H1 (cell line): ENCODE measurements at regions not wholly inside any gene's neighbourhood (a gene's known extent, or its start where the extent isn't known, plus 50 kb on each side); places are given as distances from the start of the nearest gene placed in this dataset.
"Not testable (repeated sequence)": the region's sequence is repeated elsewhere in the genome, so short reads cannot be mapped to it uniquely, and the experiment has no call there.

Source experiments
- CTCF ChIA-PET: fragments of 300-600 bp; sonication (Branson Sonifier 250); formaldehyde crosslinking; loops from one replicate; lab custom pipeline; 2021; ENCODE audit not compliant: partially characterized antibody; lab: Charles Lee
- POLR2A ChIA-PET: fragments of 300-600 bp; sonication (Branson Sonifier 250); formaldehyde crosslinking; loops from one replicate; lab custom pipeline; 2021; ENCODE audit warnings: inconsistent platforms; ENCODE audit not compliant: partially characterized antibody; lab: Charles Lee
- DNase-seq, 2 experiments: peaks; one replicate each; pipeline versions ENCODE4 v3.0.0 to v3.0.0-alpha.2; 2010 to 2022; ENCODE audit warnings: low spot score in 2 of 2, low read depth in 1 of 2, mixed read lengths in 1 of 2
- FAIRE-seq: peaks from 2 replicates; lab custom pipeline; 2011; peaks lifted over from hg19 to GRCh38; lab: Jason Lieb, UNC
- H2AFZ ChIP-seq: 2 replicates; pipeline ENCODE4 v1.8.1; 2012; ENCODE audit warnings: low read length, inconsistent platforms
- H2AK5ac ChIP-seq: 2 replicates; pipeline ENCODE4 v1.6.1; 2013; ENCODE audit warnings: low read depth, low read length
- H2BK120ac ChIP-seq: replicated peaks from 2 replicates; pipeline ENCODE3; 2013; ENCODE audit warnings: low read depth, low read length, inconsistent platforms
- H2BK12ac ChIP-seq: 2 replicates; pipeline ENCODE4 v1.6.1; 2013; ENCODE audit warnings: low read depth, low read length
- H2BK15ac ChIP-seq: 2 replicates; pipeline ENCODE4 v1.6.1; 2013; ENCODE audit warnings: low read length
- H2BK20ac ChIP-seq: 2 replicates; pipeline ENCODE4 v1.6.1; 2013; ENCODE audit warnings: low read length
- H2BK5ac ChIP-seq: 2 replicates; pipeline ENCODE4 v1.6.1; 2013; ENCODE audit warnings: low read depth, low read length
- H3K14ac ChIP-seq: 2 replicates; pipeline ENCODE4 v1.6.1; 2013; ENCODE audit warnings: inconsistent platforms; ENCODE audit not compliant: insufficient read length
- H3K18ac ChIP-seq: 2 replicates; pipeline ENCODE4 v1.6.1; 2013; ENCODE audit warnings: low read length; ENCODE audit errors: extremely low read depth
- H3K23ac ChIP-seq: 2 replicates; pipeline ENCODE4 v1.6.1; 2013; ENCODE audit warnings: inconsistent platforms; ENCODE audit not compliant: insufficient read length
- H3K23me2 ChIP-seq: 2 replicates; pipeline ENCODE4 v1.6.1; 2013; ENCODE audit warnings: low read depth, low read length
- H3K27ac ChIP-seq: 2 replicates; pipeline ENCODE4 v1.6.1; 2011; ENCODE audit warnings: low read depth, low read length, inconsistent platforms
- H3K27me3 ChIP-seq, 4 experiments: replicated peaks in 1 of 4; 1 replicate in 1 of 4; 2 replicates in 3 of 4; pipeline versions ENCODE4 v1.6.1 to v1.8.1; 2011 to 2013; ENCODE audit warnings: low read length in 3 of 4, mild to moderate bottlenecking in 3 of 4, inconsistent platforms in 2 of 4, mixed read lengths in 2 of 4, moderate library complexity in 1 of 4; ENCODE audit not compliant: control insufficient read depth in 3 of 4, insufficient read depth in 3 of 4; ENCODE audit errors: extremely low read depth in 1 of 4
- H3K36me3 ChIP-seq, 4 experiments: 2 replicates each; pipeline versions ENCODE4 v1.6.1 to v1.8.1; 2011 to 2013; ENCODE audit warnings: mild to moderate bottlenecking in 4 of 4, low read length in 3 of 4, moderate library complexity in 2 of 4, control low read depth in 1 of 4, inconsistent platforms in 1 of 4; ENCODE audit not compliant: insufficient read depth in 4 of 4, control insufficient read depth in 2 of 4
- H3K4ac ChIP-seq: replicated peaks from 2 replicates; pipeline ENCODE3; 2013; ENCODE audit warnings: low read length, low read depth, mixed read lengths, inconsistent platforms; ENCODE audit not compliant: insufficient read length
- H3K4me1 ChIP-seq, 4 experiments: replicated peaks in 1 of 4; 1 replicate in 1 of 4; 2 replicates in 3 of 4; pipeline versions ENCODE4 v1.6.1 to v1.8.1; 2011 to 2013; ENCODE audit warnings: low read length in 3 of 4, inconsistent platforms in 2 of 4, mixed read lengths in 1 of 4; ENCODE audit not compliant: insufficient read depth in 4 of 4, control insufficient read depth in 3 of 4
- H3K4me2 ChIP-seq, 2 experiments: 2 replicates each; pipeline versions ENCODE4 v1.6.1 to v1.8.1; 2011 to 2013; ENCODE audit warnings: low read depth in 2 of 2, low read length in 2 of 2, control low read depth in 1 of 2, inconsistent platforms in 1 of 2, mild to moderate bottlenecking in 1 of 2; ENCODE audit not compliant: insufficient read depth in 1 of 2
- H3K4me3 ChIP-seq, 4 experiments: fragments of 200-600, 300-600 bp in 1 of 4; sonication (generic), shearing (Covaris generic), sonication (Bioruptor Twin) in 1 of 4; 2 replicates each; pipeline versions ENCODE4 v1.5.1 to v1.8.1; 2011 to 2016; ENCODE audit warnings: low read length in 4 of 4, low read depth in 3 of 4, control low read depth in 2 of 4, inconsistent platforms in 2 of 4, mild to moderate bottlenecking in 2 of 4, mixed read lengths in 1 of 4, moderate library complexity in 1 of 4; ENCODE audit not compliant: insufficient read depth in 2 of 4; ENCODE audit errors: extremely low read depth in 1 of 4
- H3K56ac ChIP-seq: replicated peaks from 2 replicates; pipeline ENCODE3; 2013; ENCODE audit warnings: low read depth, mild to moderate bottlenecking, mixed read lengths, low read length, inconsistent platforms; ENCODE audit not compliant: insufficient read length
- H3K79me1 ChIP-seq: 2 replicates; pipeline ENCODE4 v1.6.1; 2013; ENCODE audit warnings: low read depth, low read length, control low read depth
- H3K79me2 ChIP-seq, 2 experiments: 2 replicates each; pipeline versions ENCODE4 v1.6.1 to v1.8.1; 2012 to 2013; ENCODE audit warnings: low read length in 2 of 2, mild to moderate bottlenecking in 2 of 2, inconsistent platforms in 1 of 2; ENCODE audit not compliant: insufficient read depth in 2 of 2, control insufficient read depth in 1 of 2
- H3K9ac ChIP-seq, 4 experiments: replicated peaks in 1 of 4; 1 replicate in 1 of 4; 2 replicates in 3 of 4; pipeline versions ENCODE4 v1.6.1 to v1.8.1; 2011 to 2013; ENCODE audit warnings: low read depth in 3 of 4, low read length in 3 of 4, control low read depth in 2 of 4, mild to moderate bottlenecking in 2 of 4, moderate library complexity in 2 of 4, inconsistent platforms in 1 of 4; ENCODE audit errors: extremely low read depth in 1 of 4
- H3K9me3 ChIP-seq, 2 experiments: 2 replicates each; pipeline versions ENCODE4 v1.6.1 to v1.8.1; 2012 to 2013; ENCODE audit warnings: mild to moderate bottlenecking in 2 of 2, moderate library complexity in 2 of 2, control low read depth in 1 of 2, inconsistent platforms in 1 of 2, low read depth in 1 of 2, low read length in 1 of 2, mixed read lengths in 1 of 2; ENCODE audit not compliant: insufficient read depth in 2 of 2
- H4K20me1 ChIP-seq, 2 experiments: replicated peaks in 1 of 2; 2 replicates each; pipeline versions ENCODE3 to v1.8.1; 2011 to 2013; ENCODE audit warnings: inconsistent platforms in 2 of 2, low read length in 2 of 2, mild to moderate bottlenecking in 1 of 2; ENCODE audit not compliant: insufficient read depth in 2 of 2, control insufficient read depth in 1 of 2
- H4K5ac ChIP-seq: 2 replicates; pipeline ENCODE4 v1.6.1; 2013; ENCODE audit warnings: low read length, low read depth, mixed read lengths, inconsistent platforms; ENCODE audit not compliant: insufficient read length
- H4K8ac ChIP-seq: 2 replicates; pipeline ENCODE4 v1.8.0; 2013; ENCODE audit warnings: mild to moderate bottlenecking, moderate library complexity, low read length, inconsistent platforms; ENCODE audit not compliant: insufficient read depth; ENCODE audit errors: extremely low read depth
- H4K91ac ChIP-seq: replicated peaks from 2 replicates; pipeline ENCODE3; 2013; ENCODE audit warnings: low read length, mixed read lengths, inconsistent platforms; ENCODE audit not compliant: insufficient read length
- WGBS, 2 experiments: shearing (Covaris generic) in 1 of 2; methylation state at CpG; one replicate each; pipeline versions ENCODE4 v1.1.6 to v1.1.7; 2013 to 2015; ENCODE audit warnings: low lambda C conversion rate in 2 of 2, mixed read lengths in 2 of 2, inconsistent platforms in 1 of 2, low coverage in 1 of 2, missing lambda C conversion rate in 1 of 2; ENCODE audit not compliant: insufficient replicate concordance in 2 of 2, insufficient coverage in 1 of 2, insufficient read length in 1 of 2; ENCODE audit errors: extremely low coverage in 1 of 2, missing lambda C conversion rate in 1 of 2; 5-methylcytosine and 5-hydroxymethylcytosine counted together

DNA sequence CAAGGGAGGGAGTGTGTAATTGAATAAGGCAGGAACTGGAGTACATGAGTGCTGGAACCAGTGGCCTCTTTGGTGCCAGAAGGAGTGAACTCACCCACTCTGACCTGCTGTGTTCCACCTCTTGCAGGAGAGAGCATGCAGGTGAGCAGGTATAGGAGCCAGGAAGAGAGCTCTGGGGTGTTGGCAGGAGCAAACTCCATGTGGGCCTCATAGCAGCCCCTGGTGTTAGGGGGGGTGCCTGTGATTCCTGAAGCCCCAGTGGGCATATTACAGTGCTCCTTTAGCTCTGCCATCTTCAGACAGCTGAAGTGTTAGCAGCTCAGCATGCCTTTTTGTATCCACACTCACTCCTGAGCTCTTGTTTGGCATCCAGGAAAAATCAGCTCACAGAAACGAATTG is 549.4 kb upstream of the TPTE start:
- H3K9me3 ChIP-seq = peaks cover 11 to 18% of the 10 kb centered on the region in 2 experiments; a peak in 3 of 4 replicates
- WGBS, 2 experiments = 30% methylated on average over 1 of the region's 1 CpG; no CpG with 5 or more reads in 1 of the 2 experiments

DNA sequence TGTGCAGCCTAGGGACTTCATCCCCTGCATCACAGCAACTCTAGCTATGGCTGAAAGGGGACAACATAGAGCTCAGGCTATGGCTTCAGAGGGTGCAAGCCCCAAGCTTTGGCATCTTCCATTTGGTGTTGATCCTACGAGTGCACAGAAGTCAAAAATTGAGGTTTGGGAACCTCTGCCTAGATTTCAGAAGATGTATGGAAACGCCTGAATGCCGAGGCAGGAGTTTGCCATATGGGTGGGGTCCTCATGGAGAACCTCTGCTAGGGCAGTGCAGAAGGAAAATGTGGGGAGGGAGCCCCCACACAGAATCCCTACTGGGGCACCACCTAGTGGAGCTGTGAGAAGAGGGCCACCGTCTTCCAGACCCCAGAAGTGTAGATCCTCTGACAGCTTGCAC is 543.0 kb upstream of the TPTE start:
- H3K4ac ChIP-seq, CTCF ChIA-PET, H4K20me1 ChIP-seq, H3K27ac ChIP-seq, H2BK15ac ChIP-seq, H2BK20ac ChIP-seq, H3K23me2 ChIP-seq, H3K4me2 ChIP-seq, H2AFZ ChIP-seq, H3K4me3 ChIP-seq, H4K5ac ChIP-seq, H3K27me3 ChIP-seq, H3K18ac ChIP-seq, DNase-seq, H2AK5ac ChIP-seq, H4K8ac ChIP-seq, H2BK120ac ChIP-seq, H3K79me2 ChIP-seq, H3K23ac ChIP-seq, H2BK5ac ChIP-seq, POLR2A ChIA-PET, FAIRE-seq, H2BK12ac ChIP-seq, H3K14ac ChIP-seq, H3K4me1 ChIP-seq, H3K36me3 ChIP-seq, H3K9ac ChIP-seq, H4K91ac ChIP-seq, H3K56ac ChIP-seq, H3K79me1 ChIP-seq: not testable (repeated sequence)
- 81% methylated on average over 4 of the region's 4 CpGs; no CpG with 5 or more reads in 1 of the 2 experiments for WGBS, 2 experiments
- H3K9me3 ChIP-seq = peaks cover 8 to 20% of the 10 kb centered on the region in 2 experiments; a peak in 3 of 4 replicates

More for the DNA sequence above, 549.4 kb upstream of the TPTE start:
- H3K4me2 ChIP-seq, POLR2A ChIA-PET, H4K91ac ChIP-seq, H3K18ac ChIP-seq, H3K36me3 ChIP-seq, H4K20me1 ChIP-seq, H4K5ac ChIP-seq, H2BK120ac ChIP-seq, H3K14ac ChIP-seq, H3K4me1 ChIP-seq, H2AFZ ChIP-seq, H3K23ac ChIP-seq, H3K56ac ChIP-seq, H3K27me3 ChIP-seq, H2BK12ac ChIP-seq, CTCF ChIA-PET, H3K4ac ChIP-seq, H3K4me3 ChIP-seq, H3K79me2 ChIP-seq, H2BK5ac ChIP-seq, H3K27ac ChIP-seq, H4K8ac ChIP-seq, H2AK5ac ChIP-seq, H3K23me2 ChIP-seq, DNase-seq, H3K79me1 ChIP-seq, H2BK20ac ChIP-seq, H2BK15ac ChIP-seq, FAIRE-seq, H3K9ac ChIP-seq: not testable (repeated sequence)
